Neural cell (in vitro differentiated cells): ENCODE measurements at regions not wholly inside any gene's neighbourhood (a gene's known extent, or its start where the extent isn't known, plus 50 kb on each side); places are given as distances from the start of the nearest gene placed in this dataset.

Source experiments
- CTCF ChIP-seq: fragments of 450-650 bp; IDR thresholded peaks from 2 replicates; pipeline ENCODE4 v1.5.1; 2014; ENCODE audit warnings: antibody characterized with exemption, mild to moderate bottlenecking, moderate library complexity; ENCODE audit not compliant: poor library complexity, severe bottlenecking
- EP300 ChIP-seq: fragments of 450-650 bp; conservative IDR thresholded peaks from 2 replicates; pipeline ENCODE4 v1.6.1; 2014; ENCODE audit warnings: antibody characterized with exemption, mild to moderate bottlenecking, moderate library complexity; ENCODE audit not compliant: poor library complexity, severe bottlenecking
- EZH2 ChIP-seq: fragments of 200-600, 300-800 bp; shearing (Covaris generic), sonication (generic); IDR thresholded peaks from 2 replicates; pipeline ENCODE4 v1.6.1; 2014; ENCODE audit warnings: antibody characterized with exemption, low read length, borderline replicate concordance, mild to moderate bottlenecking; ENCODE audit not compliant: insufficient read depth, poor library complexity, severe bottlenecking
- MXI1 ChIP-seq: fragments of 450-650 bp; conservative IDR thresholded peaks from 2 replicates; pipeline ENCODE4 v1.6.1; 2014; ENCODE audit warnings: antibody characterized with exemption, mild to moderate bottlenecking; ENCODE audit not compliant: poor library complexity, severe bottlenecking
- POLR2AphosphoS5 ChIP-seq: IDR thresholded peaks from 2 replicates; pipeline ENCODE4 v1.6.1; 2012
- RAD21 ChIP-seq: fragments of 450-650 bp; conservative IDR thresholded peaks from 2 replicates; pipeline ENCODE4 v1.6.1; 2014; ENCODE audit warnings: antibody characterized with exemption, mild to moderate bottlenecking, moderate library complexity
- SMC3 ChIP-seq: fragments of 450-650 bp; conservative IDR thresholded peaks from 2 replicates; pipeline ENCODE4 v1.6.1; 2014; ENCODE audit warnings: antibody characterized with exemption, mild to moderate bottlenecking, moderate library complexity; ENCODE audit not compliant: poor library complexity

- TF ChIP-seq EP300 (no peak), POLR2AphosphoS5 (no peak), SMC3 (no peak), CTCF (no peak), EZH2 (no peak), MXI1 (no peak), RAD21 (no peak)
These were observed 268.5 kb upstream of the PPFIA2 start for GRCh38 chr12:82027612-82028011.
